ENCODE measurements at regions not wholly inside any gene's neighbourhood (a gene's known extent, or its start where the extent isn't known, plus 50 kb on each side); places are given as distances from the start of the nearest gene placed in this dataset.

DNA sequence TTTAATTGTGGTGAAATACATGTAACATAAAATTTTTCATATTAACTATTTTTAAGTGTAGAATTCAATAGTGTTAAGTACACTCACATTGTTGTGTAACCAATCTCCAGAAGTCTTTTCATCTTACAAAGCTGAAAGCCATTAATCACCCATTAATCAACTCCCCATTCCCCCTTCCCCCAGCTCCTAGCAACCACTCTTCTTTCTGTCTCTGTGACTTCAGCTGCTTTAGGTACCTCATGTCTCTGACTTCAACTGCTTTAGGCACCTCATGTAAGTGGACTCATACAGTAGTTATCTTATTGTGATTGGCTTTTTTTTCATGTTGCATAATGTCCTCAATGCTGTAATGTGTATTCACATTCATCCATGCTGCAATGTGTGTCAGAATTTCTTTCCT is 150.8 kb upstream of the NTM start:
- TF ChIP-seq, protein P1, sequence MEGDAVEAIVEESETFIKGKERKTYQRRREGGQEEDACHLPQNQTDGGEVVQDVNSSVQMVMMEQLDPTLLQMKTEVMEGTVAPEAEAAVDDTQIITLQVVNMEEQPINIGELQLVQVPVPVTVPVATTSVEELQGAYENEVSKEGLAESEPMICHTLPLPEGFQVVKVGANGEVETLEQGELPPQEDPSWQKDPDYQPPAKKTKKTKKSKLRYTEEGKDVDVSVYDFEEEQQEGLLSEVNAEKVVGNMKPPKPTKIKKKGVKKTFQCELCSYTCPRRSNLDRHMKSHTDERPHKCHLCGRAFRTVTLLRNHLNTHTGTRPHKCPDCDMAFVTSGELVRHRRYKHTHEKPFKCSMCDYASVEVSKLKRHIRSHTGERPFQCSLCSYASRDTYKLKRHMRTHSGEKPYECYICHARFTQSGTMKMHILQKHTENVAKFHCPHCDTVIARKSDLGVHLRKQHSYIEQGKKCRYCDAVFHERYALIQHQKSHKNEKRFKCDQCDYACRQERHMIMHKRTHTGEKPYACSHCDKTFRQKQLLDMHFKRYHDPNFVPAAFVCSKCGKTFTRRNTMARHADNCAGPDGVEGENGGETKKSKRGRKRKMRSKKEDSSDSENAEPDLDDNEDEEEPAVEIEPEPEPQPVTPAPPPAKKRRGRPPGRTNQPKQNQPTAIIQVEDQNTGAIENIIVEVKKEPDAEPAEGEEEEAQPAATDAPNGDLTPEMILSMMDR (IDR thresholded peaks at IDR 0.05): no peak
- no peak for TF ChIP-seq EZH2phosphoT487 (IDR thresholded peaks at IDR 0.05)
